ENCODE measurements at regions not wholly inside any gene's neighbourhood (a gene's known extent, or its start where the extent isn't known, plus 50 kb on each side); places are given as distances from the start of the nearest gene placed in this dataset.
"Not testable (repeated sequence)": the region's sequence is repeated elsewhere in the genome, so short reads cannot be mapped to it uniquely, and the experiment has no call there.

DNA sequence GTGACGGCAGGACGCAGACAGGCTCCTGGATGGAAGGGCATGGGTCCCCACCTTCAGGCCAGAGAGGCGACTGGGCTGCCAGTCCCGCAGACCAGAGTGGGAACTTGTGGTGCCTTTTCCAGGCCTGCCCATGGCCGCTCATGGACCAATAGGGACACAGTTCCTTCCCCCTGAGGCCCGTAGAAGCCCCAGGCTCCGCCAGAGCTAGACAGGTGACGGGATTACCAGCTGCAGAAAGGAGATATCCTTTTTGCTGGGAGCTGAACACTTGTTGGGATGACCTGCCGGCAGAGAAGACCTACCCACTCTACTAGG lies 73.6 kb upstream of the RASSF8 start:
- DNase-seq (no peak), ATAC-seq (replicated peaks in 1 of 4) (no peak)
- no peak overlapping the region for H3K27ac ChIP-seq (ENCODE audit: low read length)
- POLR2A ChIA-PET, result no interaction called here
- H3K4me1 ChIP-seq (ENCODE audit: control insufficient read depth in 1 of 2, extremely low read depth in 1 of 2, insufficient read depth in 2 of 2, low read length in 2 of 2), result no peaks in the 10 kb centered on the region
- no peak overlapping the region for H3K4me3 ChIP-seq (ENCODE audit: control insufficient read depth in 1 of 2, extremely low read depth in 1 of 2, low read length in 1 of 2)
- Mint-ChIP-seq H3K4me1 (no peaks in the 10 kb centered on the region), H3K36me3 (no peaks in the 10 kb centered on the region), H3K9me3 (no peaks in the 10 kb centered on the region), H3K27me3 (peaks cover 0 to 7% of the 10 kb centered on the region in 2 donors), H3K27ac (no peak overlapping the region), H3K4me3 (no peak overlapping the region)
- CTCF ChIA-PET, result no interaction called here
- WGBS (ENCODE audit: insufficient coverage), result 76% methylated on average over 9 of the region's 9 CpGs
- H3K27me3 ChIP-seq (replicated peaks in 1 of 2; ENCODE audit: control insufficient read depth in 2 of 2, extremely low read depth in 1 of 2, insufficient read depth in 2 of 2, low read length in 1 of 2), result peaks cover 0 to 3% of the 10 kb centered on the region in 2 experiments
- no peaks in the 10 kb centered on the region for H3K36me3 ChIP-seq (ENCODE audit: control insufficient read depth in 2 of 2, extremely low read depth in 1 of 2, insufficient read depth in 1 of 2, low read length in 1 of 2)
- H3K9me3 ChIP-seq, result no peaks in the 10 kb centered on the region

DNA sequence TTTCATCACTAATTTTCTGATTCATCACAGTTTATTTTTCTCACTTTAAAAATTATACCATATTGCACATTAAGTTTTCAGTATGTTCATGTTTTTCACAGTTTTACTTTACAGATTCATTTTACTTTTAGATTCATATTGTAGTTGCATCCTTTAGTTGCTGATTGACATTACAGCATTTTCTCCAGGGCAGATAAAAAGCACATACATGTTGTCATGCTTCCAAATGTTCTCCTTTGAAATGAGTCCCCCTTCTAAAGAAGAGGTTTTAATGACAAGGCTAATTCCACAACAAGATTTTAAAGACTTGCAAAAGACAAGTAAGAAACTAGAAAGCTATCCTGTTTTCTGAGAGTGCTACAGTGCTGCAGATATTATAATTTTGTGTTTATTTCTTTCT lies 72.1 kb upstream of the RASSF8 start:
- ATAC-seq (replicated peaks in 1 of 4), result no peak

DNA sequence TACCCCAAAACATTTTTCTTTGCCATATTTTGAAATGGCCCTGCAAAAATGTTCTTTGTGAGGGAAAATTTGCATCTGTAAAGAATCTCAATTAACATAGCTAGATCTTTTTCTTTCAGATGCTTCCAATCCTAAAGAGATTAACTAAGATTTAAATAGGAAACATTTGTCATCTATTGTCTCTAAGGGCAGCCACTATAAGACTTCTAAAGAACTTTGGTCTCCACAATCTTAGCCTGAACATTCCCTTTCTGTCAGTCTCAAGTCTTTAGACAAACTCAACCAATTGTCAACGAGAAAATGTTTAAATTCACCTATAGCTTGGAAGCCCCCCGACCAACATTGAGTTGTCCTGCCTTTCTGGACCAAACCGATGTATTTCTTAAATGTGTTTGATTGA lies 71.1 kb upstream of the RASSF8 start:
- CTCF ChIA-PET, result interaction anchor here in 1 of 2 donors (0.7 kb wide), 1 partner anchor 180 kb away, joined by 12 read pairs; no protein-coding TSS in a partner anchor
- no peak overlapping the region for H3K27ac Mint-ChIP-seq
- WGBS (ENCODE audit: insufficient coverage), result no CpG with 5 or more reads among the region's 3 CpGs

More for the DNA sequence above, 72.1 kb upstream of the RASSF8 start:
- no peaks in the 10 kb centered on the region for H3K36me3 ChIP-seq (ENCODE audit: control insufficient read depth in 2 of 2, extremely low read depth in 1 of 2, insufficient read depth in 1 of 2, low read length in 1 of 2)
- DNase-seq, result no peak
- Mint-ChIP-seq H3K4me3 (no peak overlapping the region), H3K36me3 (no peaks in the 10 kb centered on the region), H3K27me3 (peaks cover 0 to 7% of the 10 kb centered on the region in 2 donors), H3K4me1 (no peaks in the 10 kb centered on the region), H3K27ac (no peak overlapping the region), H3K9me3 (no peaks in the 10 kb centered on the region)
- ChIA-PET CTCF (interaction anchor here (0.6 to 0.7 kb wide), 3 partner anchors 110 to 179 kb away, joined by 3 to 12 read pairs (median 6); no protein-coding TSS in a partner anchor), POLR2A (interaction anchor here in 1 of 2 donors (0.7 kb wide), 1 partner anchor 509 kb away, joined by 6 read pairs; no protein-coding TSS in a partner anchor)
- no peak overlapping the region for H3K4me3 ChIP-seq (ENCODE audit: control insufficient read depth in 1 of 2, extremely low read depth in 1 of 2, low read length in 1 of 2)
- H3K4me1 ChIP-seq (ENCODE audit: control insufficient read depth in 1 of 2, extremely low read depth in 1 of 2, insufficient read depth in 2 of 2, low read length in 2 of 2), result no peaks in the 10 kb centered on the region
- H3K27ac ChIP-seq (ENCODE audit: low read length), result no peak overlapping the region
- no peaks in the 10 kb centered on the region for H3K9me3 ChIP-seq
- H3K27me3 ChIP-seq (replicated peaks in 1 of 2; ENCODE audit: control insufficient read depth in 2 of 2, extremely low read depth in 1 of 2, insufficient read depth in 2 of 2, low read length in 1 of 2), result peaks cover 0 to 3% of the 10 kb centered on the region in 2 experiments

DNA sequence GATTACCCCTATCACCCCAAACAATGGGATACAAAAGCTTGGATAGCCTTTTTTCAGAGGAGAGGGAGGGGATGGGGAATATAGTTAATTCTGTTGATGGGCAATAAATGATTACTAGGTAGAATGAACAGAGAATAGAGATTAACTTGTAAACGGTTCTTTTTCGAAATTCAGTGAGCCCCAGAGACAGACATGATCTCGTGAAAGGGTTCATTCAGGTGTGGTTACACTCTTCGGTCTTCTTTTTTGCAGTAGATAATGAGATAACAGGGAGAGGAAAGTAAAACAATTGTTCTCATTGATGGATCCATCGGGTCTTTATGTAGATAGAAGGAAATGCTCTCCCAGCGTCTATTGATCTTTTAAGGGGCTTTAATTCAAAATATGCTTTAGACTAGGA lies 69.3 kb upstream of the RASSF8 start:
- Histone ChIP-seq H3K36me3 (ENCODE audit: control insufficient read depth in 2 of 2, extremely low read depth in 1 of 2, insufficient read depth in 1 of 2, low read length in 1 of 2) (no peaks in the 10 kb centered on the region), H3K9me3 (no peaks in the 10 kb centered on the region), H3K27me3 (replicated peaks in 1 of 2; ENCODE audit: control insufficient read depth in 2 of 2, extremely low read depth in 1 of 2, insufficient read depth in 2 of 2, low read length in 1 of 2) (no peaks in the 10 kb centered on the region), H3K4me1 (ENCODE audit: control insufficient read depth in 1 of 2, extremely low read depth in 1 of 2, insufficient read depth in 2 of 2, low read length in 2 of 2) (no peaks in the 10 kb centered on the region), H3K4me3 (ENCODE audit: control insufficient read depth in 1 of 2, extremely low read depth in 1 of 2, low read length in 1 of 2) (no peak overlapping the region), H3K27ac (ENCODE audit: low read length) (no peak overlapping the region)
- 77% methylated on average over 5 of the region's 6 CpGs for WGBS (ENCODE audit: insufficient coverage)
- no peak for DNase-seq
- H3K27me3 Mint-ChIP-seq, result peaks cover 0 to 7% of the 10 kb centered on the region in 2 donors
- H3K4me3 Mint-ChIP-seq, result no peak overlapping the region
- no peaks in the 10 kb centered on the region for H3K4me1 Mint-ChIP-seq
- no peaks in the 10 kb centered on the region for H3K36me3 Mint-ChIP-seq
- ATAC-seq (replicated peaks in 1 of 4), result no peak
- CTCF ChIA-PET, result no interaction called here
- no peaks in the 10 kb centered on the region for H3K9me3 Mint-ChIP-seq
- no peak overlapping the region for H3K27ac Mint-ChIP-seq
- POLR2A ChIA-PET, result no interaction called here

More for the DNA sequence above, 71.1 kb upstream of the RASSF8 start:
- no peaks in the 10 kb centered on the region for H3K4me1 ChIP-seq (ENCODE audit: control insufficient read depth in 1 of 2, extremely low read depth in 1 of 2, insufficient read depth in 2 of 2, low read length in 2 of 2)
- DNase-seq, result no peak
- Mint-ChIP-seq H3K36me3 (no peaks in the 10 kb centered on the region), H3K9me3 (no peaks in the 10 kb centered on the region), H3K27me3 (peaks cover 0 to 7% of the 10 kb centered on the region in 2 donors), H3K4me1 (no peaks in the 10 kb centered on the region), H3K4me3 (no peak overlapping the region)
- ATAC-seq (replicated peaks in 1 of 4), result no peak
- no peak overlapping the region for H3K27ac ChIP-seq (ENCODE audit: low read length)
- no peaks in the 10 kb centered on the region for H3K9me3 ChIP-seq
- POLR2A ChIA-PET, result no interaction called here
- H3K36me3 ChIP-seq (ENCODE audit: control insufficient read depth in 2 of 2, extremely low read depth in 1 of 2, insufficient read depth in 1 of 2, low read length in 1 of 2), result no peaks in the 10 kb centered on the region
- H3K4me3 ChIP-seq (ENCODE audit: control insufficient read depth in 1 of 2, extremely low read depth in 1 of 2, low read length in 1 of 2), result no peak overlapping the region
- H3K27me3 ChIP-seq (replicated peaks in 1 of 2; ENCODE audit: control insufficient read depth in 2 of 2, extremely low read depth in 1 of 2, insufficient read depth in 2 of 2, low read length in 1 of 2), result peaks cover 0 to 3% of the 10 kb centered on the region in 2 experiments

DNA sequence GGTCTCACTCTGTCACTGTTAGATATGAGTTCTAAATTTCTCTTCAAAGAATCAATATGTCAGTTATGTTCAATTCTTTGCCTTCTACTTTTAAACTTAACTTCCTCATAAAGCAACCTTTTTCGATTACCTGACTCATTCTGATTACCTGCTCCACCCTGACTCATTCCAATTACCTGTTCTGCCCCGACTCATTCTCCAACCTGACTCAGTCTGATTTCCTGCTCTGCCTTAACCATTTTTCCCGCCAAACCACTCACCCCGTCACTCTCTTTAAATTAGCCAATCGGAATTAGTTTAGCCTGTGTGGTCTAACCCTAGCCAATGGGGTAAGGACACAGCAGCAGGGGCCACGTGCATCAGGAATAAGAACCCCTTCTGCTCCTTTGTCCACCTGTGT lies 67.4 kb upstream of the RASSF8 start:
- CTCF ChIA-PET; H3K27ac Mint-ChIP-seq; H3K9me3 ChIP-seq; H3K4me3 Mint-ChIP-seq; H3K36me3 Mint-ChIP-seq; H3K27me3 ChIP-seq (replicated peaks in 1 of 2; ENCODE audit: control insufficient read depth in 2 of 2, extremely low read depth in 1 of 2, insufficient read depth in 2 of 2, low read length in 1 of 2); POLR2A ChIA-PET; ATAC-seq (replicated peaks in 1 of 4); H3K4me3 ChIP-seq (ENCODE audit: control insufficient read depth in 1 of 2, extremely low read depth in 1 of 2, low read length in 1 of 2); H3K4me1 ChIP-seq (ENCODE audit: control insufficient read depth in 1 of 2, extremely low read depth in 1 of 2, insufficient read depth in 2 of 2, low read length in 2 of 2); H3K27me3 Mint-ChIP-seq; H3K9me3 Mint-ChIP-seq; H3K27ac ChIP-seq (ENCODE audit: low read length); H3K4me1 Mint-ChIP-seq; H3K36me3 ChIP-seq (ENCODE audit: control insufficient read depth in 2 of 2, extremely low read depth in 1 of 2, insufficient read depth in 1 of 2, low read length in 1 of 2); DNase-seq: not testable (repeated sequence)
- 60% methylated on average over 3 of the region's 6 CpGs for WGBS (ENCODE audit: insufficient coverage)

DNA sequence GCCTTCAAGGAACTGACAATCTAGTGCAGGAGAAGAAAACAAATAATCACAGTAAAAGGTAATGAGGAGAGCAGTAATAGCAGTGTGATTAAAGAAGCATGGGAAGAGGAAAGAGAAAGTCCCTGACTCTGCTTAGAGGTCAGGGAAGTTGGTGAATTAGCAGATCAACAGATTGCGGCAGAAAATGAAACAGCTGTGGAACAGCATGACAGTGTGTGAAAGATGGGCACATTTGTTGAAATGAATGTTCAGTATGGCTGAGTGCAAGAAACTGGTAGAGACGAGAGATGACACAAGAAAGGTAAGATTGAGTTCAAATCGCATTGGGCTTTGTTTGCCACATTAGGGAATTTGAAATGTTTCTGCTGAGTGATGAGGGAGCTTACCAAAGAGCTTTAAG lies 63.7 kb upstream of the RASSF8 start:
- no peaks in the 10 kb centered on the region for H3K27me3 ChIP-seq (replicated peaks in 1 of 2; ENCODE audit: control insufficient read depth in 2 of 2, extremely low read depth in 1 of 2, insufficient read depth in 2 of 2, low read length in 1 of 2)
- WGBS (ENCODE audit: insufficient coverage), result 70% methylated on average over 3 of the region's 3 CpGs
- ChIA-PET POLR2A (no interaction called here), CTCF (no interaction called here)
- Mint-ChIP-seq H3K4me1 (no peaks in the 10 kb centered on the region), H3K27ac (no peak overlapping the region), H3K9me3 (peaks cover 0 to 8% (median 4%) of the 10 kb centered on the region in 3 donors), H3K4me3 (no peak overlapping the region), H3K27me3 (no peaks in the 10 kb centered on the region), H3K36me3 (no peaks in the 10 kb centered on the region)
- no peaks in the 10 kb centered on the region for H3K4me1 ChIP-seq (ENCODE audit: control insufficient read depth in 1 of 2, extremely low read depth in 1 of 2, insufficient read depth in 2 of 2, low read length in 2 of 2)
- H3K4me3 ChIP-seq (ENCODE audit: control insufficient read depth in 1 of 2, extremely low read depth in 1 of 2, low read length in 1 of 2), result no peak overlapping the region
- DNase-seq (no peak), ATAC-seq (replicated peaks in 1 of 4) (no peak)
- no peaks in the 10 kb centered on the region for H3K36me3 ChIP-seq (ENCODE audit: control insufficient read depth in 2 of 2, extremely low read depth in 1 of 2, insufficient read depth in 1 of 2, low read length in 1 of 2)
- no peaks in the 10 kb centered on the region for H3K9me3 ChIP-seq
- no peak overlapping the region for H3K27ac ChIP-seq (ENCODE audit: low read length)

DNA sequence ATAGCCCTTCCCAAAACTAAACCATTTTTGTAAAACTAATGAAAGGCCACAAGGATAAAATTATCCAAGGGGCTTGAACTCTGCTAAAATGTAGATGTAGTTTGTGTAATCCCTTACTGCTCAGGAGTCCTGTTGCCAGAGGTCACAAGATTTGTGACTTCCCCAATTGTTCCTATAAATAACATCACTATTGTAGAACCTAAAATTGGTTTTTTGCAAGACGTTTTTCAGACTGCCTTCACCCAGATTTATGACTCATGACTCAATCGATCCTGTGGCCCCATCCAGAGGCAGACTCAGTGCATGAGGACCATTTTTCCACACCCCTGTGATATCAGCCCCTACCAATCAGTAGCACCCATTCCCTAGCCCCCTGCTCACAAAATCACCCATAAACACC lies 61.5 kb upstream of the RASSF8 start:
- peaks cover 0 to 8% (median 4%) of the 10 kb centered on the region in 3 donors for H3K9me3 Mint-ChIP-seq
- H3K4me3 ChIP-seq (ENCODE audit: control insufficient read depth in 1 of 2, extremely low read depth in 1 of 2, low read length in 1 of 2), result no peak overlapping the region
- no peaks in the 10 kb centered on the region for H3K36me3 ChIP-seq (ENCODE audit: control insufficient read depth in 2 of 2, extremely low read depth in 1 of 2, insufficient read depth in 1 of 2, low read length in 1 of 2)
- POLR2A ChIA-PET, result no interaction called here
- ATAC-seq (replicated peaks in 1 of 4) (no peak), DNase-seq (no peak)
- H3K27ac ChIP-seq (ENCODE audit: low read length), result no peak overlapping the region
- no peaks in the 10 kb centered on the region for H3K4me1 ChIP-seq (ENCODE audit: control insufficient read depth in 1 of 2, extremely low read depth in 1 of 2, insufficient read depth in 2 of 2, low read length in 2 of 2)
- H3K36me3 Mint-ChIP-seq, result no peaks in the 10 kb centered on the region
- no peaks in the 10 kb centered on the region for H3K27me3 ChIP-seq (replicated peaks in 1 of 2; ENCODE audit: control insufficient read depth in 2 of 2, extremely low read depth in 1 of 2, insufficient read depth in 2 of 2, low read length in 1 of 2)
- 42% methylated on average over 2 of the region's 2 CpGs for WGBS (ENCODE audit: insufficient coverage)
- H3K9me3 ChIP-seq, result no peaks in the 10 kb centered on the region
- H3K27ac Mint-ChIP-seq, result no peak overlapping the region
- CTCF ChIA-PET, result no interaction called here
- H3K4me3 Mint-ChIP-seq, result no peak overlapping the region
- no peaks in the 10 kb centered on the region for H3K4me1 Mint-ChIP-seq
- H3K27me3 Mint-ChIP-seq, result no peaks in the 10 kb centered on the region

All from T-cell (primary cell).